Erythroblast (primary cell): ENCODE measurements at regions not wholly inside any gene's neighbourhood (a gene's known extent, or its start where the extent isn't known, plus 50 kb on each side); places are given as distances from the start of the nearest gene placed in this dataset.

Source experiments
- GATA1 ChIP-seq: IDR thresholded peaks from 2 replicates; pipeline ENCODE4 v1.6.1; 2011; ENCODE audit warnings: low read depth, mild to moderate bottlenecking, control low read depth, low read length, moderate library complexity
- POLR2A ChIP-seq: IDR thresholded peaks from 2 replicates; pipeline ENCODE4 v1.6.1; 2011; ENCODE audit warnings: mild to moderate bottlenecking, low read length

DNA sequence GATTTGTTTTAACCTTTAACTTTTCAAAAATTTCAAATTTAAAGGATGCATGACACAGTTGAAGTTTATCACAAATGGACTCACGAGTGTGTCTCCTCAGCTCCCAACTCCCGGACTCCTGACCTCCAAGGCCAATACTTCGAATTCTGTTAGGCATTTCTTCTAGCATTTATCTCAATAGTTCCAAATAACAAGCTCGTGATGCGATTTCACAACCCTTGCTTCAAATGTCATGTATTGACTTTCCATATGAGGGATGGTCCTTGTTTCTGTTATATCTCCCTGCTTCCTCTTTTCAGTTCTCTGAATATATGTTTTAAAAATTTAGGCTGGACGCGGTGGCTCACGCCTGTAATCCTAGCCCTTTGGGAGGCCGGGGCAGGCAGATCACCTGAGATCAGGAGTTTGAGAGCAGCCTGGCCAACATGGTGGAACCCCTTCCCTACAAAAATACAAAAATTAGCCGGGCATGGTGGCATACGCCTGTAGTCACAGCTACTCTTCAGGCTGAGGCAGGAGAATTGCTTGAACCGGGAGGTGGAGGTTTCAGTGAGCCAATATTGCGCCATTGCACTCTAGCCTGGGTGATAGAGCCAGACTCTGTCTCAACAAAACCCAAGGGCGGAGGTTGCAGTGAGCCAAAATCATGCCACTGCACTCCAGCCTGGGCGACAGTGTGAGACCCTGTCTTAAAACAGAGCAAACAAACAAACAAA lies 52.0 kb upstream of the TINAGL1 start:
- no peak for TF ChIP-seq POLR2A
- TF ChIP-seq GATA1, result no peak
